ENCODE measurements at regions not wholly inside any gene's neighbourhood (a gene's known extent, or its start where the extent isn't known, plus 50 kb on each side); places are given as distances from the start of the nearest gene placed in this dataset.

DNA sequence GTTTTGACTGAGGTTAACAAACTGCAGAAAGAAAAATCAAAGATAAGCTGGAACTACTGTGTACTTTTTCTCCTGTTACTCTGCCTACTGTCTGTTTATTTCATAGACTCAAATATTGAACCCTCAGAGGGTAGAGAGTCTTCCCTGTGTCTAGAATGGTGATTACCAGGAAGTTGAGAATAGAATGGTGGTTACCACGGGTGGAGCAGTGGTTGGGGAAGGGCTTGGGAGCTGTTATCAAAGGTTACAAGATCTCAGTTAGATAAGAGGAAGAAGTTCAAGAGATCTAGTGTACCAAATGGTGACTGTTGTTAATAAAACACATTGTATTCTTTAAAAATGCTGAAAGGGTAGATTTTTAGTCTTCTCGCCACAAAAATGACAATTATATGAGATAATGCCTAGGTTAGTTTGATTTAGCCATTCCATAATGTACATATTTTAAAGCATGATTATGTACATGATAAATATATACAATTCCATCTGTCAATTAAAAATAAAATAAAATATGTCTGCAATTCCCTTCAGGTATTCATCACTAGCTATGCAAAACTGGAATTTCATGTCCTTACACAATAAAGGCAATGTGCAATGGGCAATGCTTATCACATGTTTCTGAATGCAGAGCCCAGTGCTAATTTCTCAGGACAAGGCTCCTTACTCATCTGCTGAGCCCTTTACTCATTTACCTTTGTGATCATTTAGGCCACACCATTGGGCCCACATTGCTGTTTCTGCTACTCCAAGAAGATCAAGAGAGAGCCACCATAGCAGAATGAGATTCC, 474.3 kb upstream of the CAMK1G start:
- TF ChIP-seq, protein P1, sequence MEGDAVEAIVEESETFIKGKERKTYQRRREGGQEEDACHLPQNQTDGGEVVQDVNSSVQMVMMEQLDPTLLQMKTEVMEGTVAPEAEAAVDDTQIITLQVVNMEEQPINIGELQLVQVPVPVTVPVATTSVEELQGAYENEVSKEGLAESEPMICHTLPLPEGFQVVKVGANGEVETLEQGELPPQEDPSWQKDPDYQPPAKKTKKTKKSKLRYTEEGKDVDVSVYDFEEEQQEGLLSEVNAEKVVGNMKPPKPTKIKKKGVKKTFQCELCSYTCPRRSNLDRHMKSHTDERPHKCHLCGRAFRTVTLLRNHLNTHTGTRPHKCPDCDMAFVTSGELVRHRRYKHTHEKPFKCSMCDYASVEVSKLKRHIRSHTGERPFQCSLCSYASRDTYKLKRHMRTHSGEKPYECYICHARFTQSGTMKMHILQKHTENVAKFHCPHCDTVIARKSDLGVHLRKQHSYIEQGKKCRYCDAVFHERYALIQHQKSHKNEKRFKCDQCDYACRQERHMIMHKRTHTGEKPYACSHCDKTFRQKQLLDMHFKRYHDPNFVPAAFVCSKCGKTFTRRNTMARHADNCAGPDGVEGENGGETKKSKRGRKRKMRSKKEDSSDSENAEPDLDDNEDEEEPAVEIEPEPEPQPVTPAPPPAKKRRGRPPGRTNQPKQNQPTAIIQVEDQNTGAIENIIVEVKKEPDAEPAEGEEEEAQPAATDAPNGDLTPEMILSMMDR (IDR thresholded peaks at IDR 0.05; ENCODE audit: poor library complexity, severe bottlenecking): no peak
- TF ChIP-seq EZH2 (IDR thresholded peaks at IDR 0.05; ENCODE audit: borderline replicate concordance, insufficient read depth, low read length, poor library complexity, severe bottlenecking) (no peak), TAF1 (IDR thresholded peaks at IDR 0.05; ENCODE audit: low read depth) (no peak), POLR2AphosphoS5 (IDR thresholded peaks at IDR 0.05) (no peak), RAD21 (conservative IDR thresholded peaks at IDR 0.05) (no peak), EP300 (conservative IDR thresholded peaks at IDR 0.05; ENCODE audit: poor library complexity, severe bottlenecking) (no peak)
- TF ChIP-seq, protein P2, sequence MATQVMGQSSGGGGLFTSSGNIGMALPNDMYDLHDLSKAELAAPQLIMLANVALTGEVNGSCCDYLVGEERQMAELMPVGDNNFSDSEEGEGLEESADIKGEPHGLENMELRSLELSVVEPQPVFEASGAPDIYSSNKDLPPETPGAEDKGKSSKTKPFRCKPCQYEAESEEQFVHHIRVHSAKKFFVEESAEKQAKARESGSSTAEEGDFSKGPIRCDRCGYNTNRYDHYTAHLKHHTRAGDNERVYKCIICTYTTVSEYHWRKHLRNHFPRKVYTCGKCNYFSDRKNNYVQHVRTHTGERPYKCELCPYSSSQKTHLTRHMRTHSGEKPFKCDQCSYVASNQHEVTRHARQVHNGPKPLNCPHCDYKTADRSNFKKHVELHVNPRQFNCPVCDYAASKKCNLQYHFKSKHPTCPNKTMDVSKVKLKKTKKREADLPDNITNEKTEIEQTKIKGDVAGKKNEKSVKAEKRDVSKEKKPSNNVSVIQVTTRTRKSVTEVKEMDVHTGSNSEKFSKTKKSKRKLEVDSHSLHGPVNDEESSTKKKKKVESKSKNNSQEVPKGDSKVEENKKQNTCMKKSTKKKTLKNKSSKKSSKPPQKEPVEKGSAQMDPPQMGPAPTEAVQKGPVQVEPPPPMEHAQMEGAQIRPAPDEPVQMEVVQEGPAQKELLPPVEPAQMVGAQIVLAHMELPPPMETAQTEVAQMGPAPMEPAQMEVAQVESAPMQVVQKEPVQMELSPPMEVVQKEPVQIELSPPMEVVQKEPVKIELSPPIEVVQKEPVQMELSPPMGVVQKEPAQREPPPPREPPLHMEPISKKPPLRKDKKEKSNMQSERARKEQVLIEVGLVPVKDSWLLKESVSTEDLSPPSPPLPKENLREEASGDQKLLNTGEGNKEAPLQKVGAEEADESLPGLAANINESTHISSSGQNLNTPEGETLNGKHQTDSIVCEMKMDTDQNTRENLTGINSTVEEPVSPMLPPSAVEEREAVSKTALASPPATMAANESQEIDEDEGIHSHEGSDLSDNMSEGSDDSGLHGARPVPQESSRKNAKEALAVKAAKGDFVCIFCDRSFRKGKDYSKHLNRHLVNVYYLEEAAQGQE (IDR thresholded peaks at IDR 0.05; ENCODE audit: borderline replicate concordance): no peak
